ENCODE measurements at regions not wholly inside any gene's neighbourhood (a gene's known extent, or its start where the extent isn't known, plus 50 kb on each side); places are given as distances from the start of the nearest gene placed in this dataset.
"Not testable (repeated sequence)": the region's sequence is repeated elsewhere in the genome, so short reads cannot be mapped to it uniquely, and the experiment has no call there.

- DNase-seq (ENCODE audit: low read depth in 2 of 2, low spot score in 1 of 2), result no peak
Measured at GRCh38 chr14:38721822-38722431, 381.1 kb downstream of the SEC23A start.

GRCh38 chr14:38718519-38718918 lies 384.5 kb downstream of the SEC23A start:
- no peak for DNase-seq (ENCODE audit: low read depth in 2 of 2, low spot score in 1 of 2)

GRCh38 chr14:38716926-38717325 lies 386.1 kb downstream of the SEC23A start:
- DNase-seq (ENCODE audit: low read depth in 2 of 2, low spot score in 1 of 2), result no peak

DNA sequence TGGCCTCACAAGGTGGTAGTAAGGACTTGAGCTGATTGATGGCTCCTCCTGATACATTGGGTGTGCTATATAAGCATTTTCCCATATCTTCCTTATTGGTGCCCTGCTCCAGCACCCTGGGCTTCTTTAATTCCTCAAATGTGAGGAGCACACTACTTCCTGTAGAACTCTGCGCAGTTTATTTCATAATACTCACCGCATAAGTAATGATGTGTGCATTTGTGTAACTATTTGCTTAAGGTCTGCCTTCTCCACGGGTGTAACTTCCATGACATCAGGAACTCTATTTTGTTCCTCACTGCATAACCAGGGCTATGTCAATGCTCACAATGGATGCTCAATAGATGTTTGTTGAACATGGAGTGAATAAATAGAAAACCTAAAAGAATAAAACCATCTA lies 392.2 kb downstream of the SEC23A start:
- no peak for DNase-seq (ENCODE audit: low read depth in 2 of 2, low spot score in 1 of 2)

GRCh38 chr14:38710196-38710595 lies 392.8 kb downstream of the SEC23A start:
- DNase-seq (ENCODE audit: low read depth in 2 of 2, low spot score in 1 of 2), result no peak

DNA sequence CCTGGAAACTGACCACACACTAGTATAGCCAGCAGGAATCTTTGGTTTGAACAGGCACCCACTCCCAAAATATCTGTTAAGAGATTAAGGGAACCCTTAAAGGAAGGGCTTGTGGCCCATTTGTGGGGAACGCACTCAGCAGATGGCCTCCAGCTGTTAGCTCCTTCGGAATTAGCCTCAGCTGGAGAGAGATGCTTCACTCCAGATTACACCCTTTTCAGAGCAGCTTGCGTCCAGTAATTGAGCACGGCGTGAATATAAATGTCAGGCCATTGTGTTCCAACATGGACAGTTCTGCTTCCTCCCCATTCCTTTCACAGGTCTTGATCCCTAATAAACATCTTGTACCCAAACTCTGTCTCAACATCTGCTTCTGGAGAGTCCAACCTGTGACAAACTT lies 397.8 kb downstream of the SEC23A start:
- DNase-seq (ENCODE audit: low read depth in 2 of 2, low spot score in 1 of 2), result no peak

GRCh38 chr14:38704220-38704619 lies 398.8 kb downstream of the SEC23A start:
- DNase-seq (ENCODE audit: low read depth in 2 of 2, low spot score in 1 of 2), result no peak

GRCh38 chr14:38696925-38697324 lies 406.1 kb downstream of the SEC23A start:
- no peak for DNase-seq (ENCODE audit: low read depth in 2 of 2, low spot score in 1 of 2)

- DNase-seq (ENCODE audit: low read depth in 2 of 2, low spot score in 1 of 2), result no peak
Measured at GRCh38 chr14:38693423-38693822, 409.6 kb downstream of the SEC23A start.

GRCh38 chr14:38669027-38669426 lies 413.1 kb upstream of the CLEC14A start:
- no peak for DNase-seq (ENCODE audit: low read depth in 2 of 2, low spot score in 1 of 2)

GRCh38 chr14:38663382-38663781 lies 407.5 kb upstream of the CLEC14A start:
- no peak for DNase-seq (ENCODE audit: low read depth in 2 of 2, low spot score in 1 of 2)

DNA sequence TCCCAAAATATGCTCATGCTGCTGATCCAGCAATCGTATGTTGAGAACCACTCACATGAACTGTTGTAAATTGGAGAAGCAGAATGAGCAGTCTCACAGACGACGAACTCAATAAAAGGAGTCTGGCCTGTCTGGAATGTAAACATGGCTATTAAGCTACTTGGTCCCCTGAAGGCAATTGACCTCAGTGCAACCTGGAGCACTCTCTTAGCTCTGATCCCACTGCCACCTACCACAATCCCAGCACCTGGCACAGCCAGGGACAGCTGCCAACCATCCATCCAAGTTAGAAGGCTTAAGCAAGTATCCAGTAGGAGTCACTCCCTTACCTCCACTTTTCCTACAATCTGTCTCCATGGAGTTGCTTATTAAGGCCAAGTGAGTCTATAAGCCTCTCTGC lies 406.9 kb upstream of the CLEC14A start:
- no peak for DNase-seq (ENCODE audit: low read depth in 2 of 2, low spot score in 1 of 2)

DNA sequence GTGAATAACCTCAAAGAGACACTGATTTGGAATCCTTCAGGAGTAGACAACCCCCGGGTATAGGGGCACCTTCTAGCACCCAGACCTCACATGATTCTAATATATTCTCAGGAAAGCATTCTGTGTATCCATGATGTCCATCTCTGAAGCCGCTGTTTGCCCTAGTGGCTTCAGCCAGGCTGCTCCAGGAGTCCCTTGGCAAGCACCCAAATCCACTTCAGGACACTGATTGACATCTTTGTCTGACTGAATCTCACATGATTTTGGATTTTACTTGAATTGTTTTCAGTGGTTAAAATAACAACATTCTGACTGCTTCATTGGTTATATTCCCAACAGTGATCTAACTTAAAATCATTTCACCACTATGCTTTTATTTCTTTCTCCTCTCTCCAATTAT lies 390.5 kb upstream of the CLEC14A start:
- DNase-seq (ENCODE audit: low read depth in 2 of 2, low spot score in 1 of 2), result no peak

DNA sequence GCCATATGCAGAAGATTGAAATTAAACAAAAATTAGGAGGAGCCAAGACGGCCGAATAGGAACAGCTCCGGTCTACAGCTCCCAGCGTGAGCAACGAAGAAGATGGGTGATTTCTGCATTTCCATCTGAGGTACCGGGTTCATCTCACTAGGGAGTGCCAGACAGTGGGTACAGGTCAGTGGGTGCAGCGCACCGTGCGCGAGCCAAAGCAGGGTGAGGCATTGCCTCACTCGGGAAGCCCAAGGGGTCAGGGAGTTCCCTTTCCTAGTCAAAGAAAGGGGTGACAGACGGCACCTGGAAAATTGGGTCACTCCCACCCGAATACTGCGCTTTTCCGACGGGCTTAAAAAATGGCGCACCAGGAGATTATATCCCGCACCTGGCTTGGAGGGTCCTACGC lies 379.0 kb upstream of the CLEC14A start:
- DNase-seq (ENCODE audit: low read depth in 2 of 2, low spot score in 1 of 2), result not testable (repeated sequence)

DNA sequence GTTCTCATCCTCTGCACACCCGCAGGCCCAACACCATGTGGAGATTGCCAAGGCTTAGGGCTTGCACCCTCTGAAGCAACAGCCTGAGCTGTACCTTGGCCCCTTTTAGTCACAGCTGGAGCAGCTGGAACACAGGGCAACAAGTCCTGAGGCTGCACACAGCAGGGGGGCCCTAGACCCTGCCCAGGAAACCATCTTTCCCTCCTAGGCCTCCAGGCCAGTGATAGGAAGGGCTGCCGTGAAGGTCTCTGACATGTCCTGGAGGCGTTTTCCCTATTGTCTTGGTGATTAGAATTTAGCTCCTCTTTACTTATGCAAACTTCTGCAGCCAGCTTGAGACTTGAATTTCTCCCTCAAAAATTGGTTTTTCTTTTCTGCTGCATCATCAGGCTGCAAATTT lies 373.5 kb upstream of the CLEC14A start:
- DNase-seq (ENCODE audit: low read depth in 2 of 2, low spot score in 1 of 2), result no peak

- no peak for DNase-seq (ENCODE audit: low read depth in 2 of 2, low spot score in 1 of 2)
Measured at GRCh38 chr14:38627163-38627562, 371.3 kb upstream of the CLEC14A start.

DNA sequence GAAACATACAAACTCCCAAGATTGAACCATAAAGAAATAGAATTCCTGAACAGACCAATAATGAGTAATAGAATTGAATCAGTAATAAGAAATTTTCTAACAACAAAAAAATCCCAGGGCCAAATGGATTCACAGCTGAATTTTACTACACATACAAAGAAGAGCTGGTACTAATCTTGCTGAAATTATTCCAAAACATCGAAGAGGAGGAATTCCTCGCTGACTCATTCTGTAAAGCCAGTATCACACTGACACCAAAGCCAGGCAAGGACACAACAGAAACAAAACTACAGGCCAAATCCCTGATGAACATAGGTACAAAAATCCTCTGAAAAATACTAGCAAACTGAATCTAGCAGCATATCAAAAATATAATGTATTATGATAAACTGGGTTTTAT lies 367.8 kb upstream of the CLEC14A start:
- DNase-seq (ENCODE audit: low read depth in 2 of 2, low spot score in 1 of 2), result no peak

DNA sequence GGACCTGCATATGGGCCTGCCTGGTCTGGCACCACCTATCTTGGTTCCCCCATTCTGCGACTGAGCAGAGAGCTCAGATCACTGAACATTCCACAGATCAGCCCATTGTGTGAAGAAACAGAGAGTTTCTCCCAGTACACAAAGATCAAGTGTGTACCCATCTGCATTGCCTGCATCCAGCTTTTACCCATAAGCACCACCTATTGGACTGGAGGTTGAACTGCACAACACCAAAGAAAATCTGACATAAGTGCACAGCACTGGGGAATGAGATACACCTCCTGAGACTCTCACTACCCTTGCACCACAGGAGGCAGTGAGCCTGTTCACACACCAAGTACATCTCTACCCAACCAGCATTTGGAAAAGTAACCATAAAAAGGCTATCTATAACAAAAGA lies 362.6 kb upstream of the CLEC14A start:
- no peak for DNase-seq (ENCODE audit: low read depth in 2 of 2, low spot score in 1 of 2)

DNA sequence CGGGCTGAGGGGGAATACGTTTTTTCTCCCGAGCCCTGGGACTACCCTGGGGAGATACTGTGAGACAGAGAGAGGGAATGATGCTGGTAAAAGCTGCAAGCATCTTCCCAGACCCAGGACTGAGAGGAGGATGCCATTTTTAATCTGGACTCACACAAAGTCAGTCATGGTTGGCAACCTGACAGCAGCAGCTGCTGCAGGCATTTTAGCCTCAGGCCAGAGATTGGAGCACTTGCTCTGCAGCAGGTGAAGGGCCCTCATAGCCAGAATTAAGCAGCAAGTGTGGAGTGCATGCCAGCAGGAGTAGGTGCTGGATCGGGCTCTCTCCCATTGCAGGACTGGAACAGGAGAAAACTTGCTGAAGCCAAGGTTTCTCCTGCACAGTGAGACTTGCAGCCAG lies 361.1 kb upstream of the CLEC14A start:
- DNase-seq (ENCODE audit: low read depth in 2 of 2, low spot score in 1 of 2), result no peak

DNA sequence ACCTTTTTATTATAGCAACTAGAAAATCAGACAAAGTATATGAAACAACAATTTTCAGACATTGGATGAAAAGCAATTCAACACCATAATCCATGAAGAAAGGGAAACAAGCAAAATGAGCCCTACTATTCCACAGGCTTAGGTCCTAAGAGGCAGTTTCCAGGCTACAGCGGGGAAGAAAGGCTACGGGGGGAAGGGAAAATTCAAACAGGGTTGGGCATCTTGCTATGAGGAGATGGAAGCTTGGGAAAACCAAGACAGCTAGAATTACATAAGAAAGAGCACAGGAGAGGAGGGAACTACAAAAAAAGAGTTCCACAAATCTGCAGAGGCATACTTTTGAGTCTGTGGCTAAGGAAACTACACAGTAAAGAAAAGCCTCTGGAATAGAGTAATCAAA lies 356.0 kb upstream of the CLEC14A start:
- no peak for DNase-seq (ENCODE audit: low read depth in 2 of 2, low spot score in 1 of 2)

DNA sequence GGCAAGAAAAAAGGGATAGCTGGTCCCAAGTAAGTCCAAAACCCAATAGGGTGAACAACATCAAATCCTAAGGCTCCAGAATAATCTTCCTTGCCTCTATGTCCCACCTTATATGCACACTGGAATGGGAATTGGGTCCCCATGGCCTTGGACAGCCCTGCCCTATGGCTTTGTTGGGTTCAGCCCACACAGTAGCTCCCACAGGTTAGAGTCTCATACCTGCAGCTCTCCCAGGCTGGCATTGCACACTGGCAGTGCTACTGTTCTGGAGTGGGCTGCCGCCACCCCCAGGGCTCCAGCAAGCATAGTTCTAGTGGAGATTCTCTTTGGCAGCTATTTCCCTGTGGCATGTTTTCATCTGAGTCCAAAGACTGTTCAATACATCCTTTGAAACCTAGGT lies 352.4 kb upstream of the CLEC14A start:
- DNase-seq (ENCODE audit: low read depth in 2 of 2, low spot score in 1 of 2), result no peak

- DNase-seq (ENCODE audit: low read depth in 2 of 2, low spot score in 1 of 2), result no peak
Measured at GRCh38 chr14:38605193-38606114, 349.6 kb upstream of the CLEC14A start.

DNA sequence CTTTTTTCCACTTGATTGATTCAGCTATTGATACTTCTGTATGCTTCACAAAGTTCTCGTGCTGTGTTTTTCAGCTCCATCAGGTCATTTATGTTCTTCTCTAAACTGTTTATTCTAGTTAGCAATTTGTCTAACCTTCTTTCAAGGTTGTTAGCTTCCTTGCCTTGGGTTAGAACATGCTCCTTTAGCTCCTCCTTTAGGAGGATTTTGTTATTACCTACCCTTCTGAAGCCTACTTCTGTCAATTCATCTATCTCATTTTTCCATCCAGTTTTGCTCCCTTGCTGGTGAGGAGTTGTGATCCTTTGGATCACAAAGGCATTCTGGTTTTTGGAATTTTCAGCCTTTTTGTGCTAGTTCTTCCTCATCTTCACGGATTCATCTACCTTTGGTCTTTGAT lies 344.7 kb upstream of the CLEC14A start:
- DNase-seq (ENCODE audit: low read depth in 2 of 2, low spot score in 1 of 2), result not testable (repeated sequence)
